Activated T-helper 17 cell treated with anti-CD3 and anti-CD28 coated beads, Interleukin-2, amount 50 U/mL, for 72 hours (primary cell): ENCODE measurements at regions not wholly inside any gene's neighbourhood (a gene's known extent, or its start where the extent isn't known, plus 50 kb on each side); places are given as distances from the start of the nearest gene placed in this dataset.

Source experiments
- ATAC-seq: fragments of 150-1000 bp; cut with Tn5 transposase; replicated peaks from 2 replicates; pipeline ENCODE4 v1.10.0; 2021; ENCODE audit warnings: mild to moderate bottlenecking, moderate library complexity
- H3K27ac Mint-ChIP-seq: one replicate; pipeline ENCODE4 v1.8.0; 2022; ENCODE audit warnings: mixed read lengths
- H3K27me3 Mint-ChIP-seq: one replicate; pipeline ENCODE4 v1.8.0; 2022; ENCODE audit warnings: mixed read lengths
- H3K36me3 Mint-ChIP-seq: one replicate; pipeline ENCODE4 v1.8.0; 2022; ENCODE audit warnings: low read depth, mild to moderate bottlenecking, mixed read lengths
- H3K4me1 Mint-ChIP-seq: one replicate; pipeline ENCODE4 v1.8.0; 2022; ENCODE audit warnings: mixed read lengths
- H3K4me3 Mint-ChIP-seq: one replicate; pipeline ENCODE4 v1.8.0; 2022; ENCODE audit warnings: mild to moderate bottlenecking, mixed read lengths
- H3K9me3 Mint-ChIP-seq: one replicate; pipeline ENCODE4 v1.8.0; 2022; ENCODE audit warnings: mixed read lengths

DNA sequence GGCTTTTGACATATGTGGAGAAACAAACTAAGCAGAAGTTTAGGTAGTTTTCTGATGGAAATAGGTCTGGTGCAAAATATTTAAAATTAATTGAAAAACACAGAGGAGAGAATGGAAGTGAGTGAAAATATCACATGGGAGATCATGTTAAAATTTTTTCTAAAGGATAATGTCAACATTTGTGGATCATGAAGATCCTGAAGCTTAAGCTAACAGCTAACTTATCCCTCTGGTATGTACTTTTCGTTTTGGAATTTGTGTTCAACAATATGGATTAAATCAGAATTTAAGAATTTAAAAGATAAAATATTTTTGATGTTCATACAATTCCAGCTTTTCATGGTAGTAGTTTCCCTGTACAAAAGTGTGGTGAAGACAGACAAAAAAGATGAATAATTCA is 572.8 kb upstream of the FAM241A start:
- Mint-ChIP-seq H3K27ac (no peak overlapping the region), H3K27me3 (no peaks in the 10 kb centered on the region), H3K36me3 (no peaks in the 10 kb centered on the region), H3K9me3 (no peaks in the 10 kb centered on the region), H3K4me1 (no peaks in the 10 kb centered on the region), H3K4me3 (no peak overlapping the region)
- ATAC-seq = no peak

DNA sequence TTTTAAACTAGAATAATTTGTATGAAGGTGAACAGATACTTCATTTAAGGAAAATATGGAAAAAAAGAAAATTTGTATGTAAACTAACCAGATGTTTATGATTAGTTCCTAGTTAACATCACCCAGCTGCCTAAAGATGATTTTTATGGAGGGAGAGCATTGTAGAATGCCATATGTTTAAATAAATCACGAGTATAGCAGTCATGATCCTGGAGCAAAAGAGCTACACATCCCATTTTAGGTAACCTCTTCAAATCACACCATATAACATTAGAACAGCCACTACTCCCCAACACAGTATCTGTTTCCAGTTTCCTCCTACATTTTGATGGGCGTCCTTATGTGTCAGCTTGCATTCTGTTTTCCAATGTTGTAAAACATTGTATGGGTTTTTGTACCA is 571.9 kb upstream of the FAM241A start:
- Mint-ChIP-seq H3K27ac (no peak overlapping the region), H3K27me3 (no peaks in the 10 kb centered on the region), H3K4me3 (no peak overlapping the region), H3K36me3 (no peaks in the 10 kb centered on the region), H3K4me1 (no peaks in the 10 kb centered on the region), H3K9me3 (no peaks in the 10 kb centered on the region)
- no peak for ATAC-seq

DNA sequence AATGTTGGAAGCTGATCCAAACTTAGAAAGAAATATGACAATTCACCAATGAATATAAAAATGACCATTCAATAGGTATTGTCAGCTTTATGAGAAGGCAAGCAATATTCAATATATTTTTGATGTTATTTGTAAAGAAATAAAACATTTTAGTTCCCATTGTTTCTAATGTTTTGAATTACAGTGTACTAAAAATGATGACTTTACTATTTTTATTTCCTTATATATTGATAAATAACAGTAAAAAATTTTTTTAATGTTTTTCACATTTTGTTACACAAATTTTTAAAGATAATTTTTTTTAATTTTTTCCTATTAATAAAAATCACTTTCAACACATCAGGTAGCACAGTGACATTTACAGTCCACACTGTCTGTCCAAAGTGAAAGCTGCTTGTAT is 565.5 kb upstream of the FAM241A start:
- no peaks in the 10 kb centered on the region for H3K36me3 Mint-ChIP-seq
- peaks cover 10% of the 10 kb centered on the region for H3K9me3 Mint-ChIP-seq
- H3K4me1 Mint-ChIP-seq = no peaks in the 10 kb centered on the region
- no peak for ATAC-seq
- H3K27ac Mint-ChIP-seq = no peak overlapping the region
- no peaks in the 10 kb centered on the region for H3K27me3 Mint-ChIP-seq
- no peak overlapping the region for H3K4me3 Mint-ChIP-seq

DNA sequence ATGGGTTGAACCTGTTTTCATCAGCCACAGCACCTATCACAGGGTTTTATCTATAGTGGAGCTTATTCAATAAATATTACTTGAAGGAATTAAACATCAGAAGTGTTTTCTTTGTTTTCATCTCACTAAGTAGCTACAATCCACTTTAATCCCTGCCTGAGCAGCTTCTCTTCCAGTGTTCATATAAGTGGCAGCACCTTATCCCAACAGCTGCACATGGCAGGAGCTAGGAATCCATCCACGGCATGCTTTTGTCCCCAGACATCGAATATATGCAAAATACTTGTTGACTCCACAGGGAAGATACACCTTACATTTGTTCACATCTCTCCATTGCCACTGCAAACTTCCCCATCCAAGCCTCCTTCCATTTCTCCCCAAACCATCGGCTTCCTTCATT is 549.8 kb upstream of the FAM241A start:
- H3K27me3 Mint-ChIP-seq = no peaks in the 10 kb centered on the region
- H3K4me1 Mint-ChIP-seq = no peaks in the 10 kb centered on the region
- H3K9me3 Mint-ChIP-seq = peaks cover 4% of the 10 kb centered on the region
- H3K4me3 Mint-ChIP-seq = no peak overlapping the region
- H3K27ac Mint-ChIP-seq = no peak overlapping the region
- no peaks in the 10 kb centered on the region for H3K36me3 Mint-ChIP-seq
- no peak for ATAC-seq

DNA sequence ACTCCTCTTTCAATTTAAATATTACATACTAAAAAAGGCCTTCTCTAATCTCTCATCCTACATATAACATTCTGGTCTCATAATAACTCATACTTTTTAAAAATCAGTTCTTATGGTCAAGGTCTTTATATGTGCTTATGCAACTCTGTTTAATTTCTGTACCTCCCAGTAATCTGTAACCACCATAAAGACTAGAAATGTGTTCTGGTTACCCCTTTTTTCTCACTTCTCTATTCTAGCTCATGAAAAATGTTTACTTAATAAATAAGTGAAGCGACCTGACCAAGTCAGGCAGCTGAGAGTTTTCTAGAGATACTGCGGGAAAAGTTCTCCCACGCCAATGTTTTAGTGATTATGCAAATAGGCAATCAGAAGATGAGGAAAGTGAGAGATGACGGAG is 548.8 kb upstream of the FAM241A start:
- peaks cover 4% of the 10 kb centered on the region for H3K9me3 Mint-ChIP-seq
- no peaks in the 10 kb centered on the region for H3K4me1 Mint-ChIP-seq
- no peak for ATAC-seq
- no peaks in the 10 kb centered on the region for H3K36me3 Mint-ChIP-seq
- no peak overlapping the region for H3K4me3 Mint-ChIP-seq
- no peak overlapping the region for H3K27ac Mint-ChIP-seq
- H3K27me3 Mint-ChIP-seq = no peaks in the 10 kb centered on the region

DNA sequence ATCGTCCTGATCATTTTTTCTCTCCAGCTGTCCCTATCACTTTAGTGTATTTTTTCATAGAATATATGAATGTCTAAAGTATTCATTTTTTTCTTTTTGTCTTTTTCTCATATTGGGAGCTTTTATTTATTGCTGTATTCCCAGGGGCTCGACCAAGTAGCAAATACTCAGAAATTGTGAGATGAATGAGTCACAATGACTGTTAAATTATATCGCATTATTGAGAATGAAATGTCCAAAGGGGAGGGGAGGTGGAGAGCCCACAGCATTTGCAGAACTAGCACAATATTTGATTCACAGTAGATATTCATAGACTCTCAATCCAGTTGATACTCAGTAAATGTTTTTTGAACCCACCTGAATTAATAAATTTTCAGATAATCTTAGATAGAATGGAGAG is 543.6 kb upstream of the FAM241A start:
- no peak overlapping the region for H3K4me3 Mint-ChIP-seq
- H3K27me3 Mint-ChIP-seq = no peaks in the 10 kb centered on the region
- H3K27ac Mint-ChIP-seq = no peak overlapping the region
- H3K9me3 Mint-ChIP-seq = peaks cover 10% of the 10 kb centered on the region
- no peaks in the 10 kb centered on the region for H3K4me1 Mint-ChIP-seq
- ATAC-seq = no peak
- H3K36me3 Mint-ChIP-seq = no peaks in the 10 kb centered on the region

DNA sequence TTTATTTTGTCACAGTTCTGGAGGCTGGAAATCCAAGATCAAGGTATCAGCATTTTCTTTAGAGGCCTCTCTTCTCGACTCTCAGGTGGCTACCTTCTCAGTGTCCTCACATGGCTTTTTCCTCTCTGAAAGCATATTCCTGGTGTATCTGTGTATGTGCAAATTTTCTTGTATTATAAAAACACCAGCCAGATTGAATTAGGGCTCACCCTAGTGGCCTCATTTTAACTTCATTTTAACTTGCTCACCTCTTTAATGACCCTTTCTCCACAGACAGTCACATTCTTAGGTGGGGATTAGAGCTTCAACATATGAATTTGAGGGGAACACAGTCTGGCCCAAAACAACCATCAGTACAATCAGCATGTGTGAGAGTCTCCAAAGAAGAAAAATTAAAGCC is 542.4 kb upstream of the FAM241A start:
- Mint-ChIP-seq H3K27me3 (no peaks in the 10 kb centered on the region), H3K4me1 (no peaks in the 10 kb centered on the region), H3K36me3 (no peaks in the 10 kb centered on the region), H3K4me3 (no peak overlapping the region), H3K9me3 (peaks cover 10% of the 10 kb centered on the region), H3K27ac (no peak overlapping the region)
- no peak for ATAC-seq

DNA sequence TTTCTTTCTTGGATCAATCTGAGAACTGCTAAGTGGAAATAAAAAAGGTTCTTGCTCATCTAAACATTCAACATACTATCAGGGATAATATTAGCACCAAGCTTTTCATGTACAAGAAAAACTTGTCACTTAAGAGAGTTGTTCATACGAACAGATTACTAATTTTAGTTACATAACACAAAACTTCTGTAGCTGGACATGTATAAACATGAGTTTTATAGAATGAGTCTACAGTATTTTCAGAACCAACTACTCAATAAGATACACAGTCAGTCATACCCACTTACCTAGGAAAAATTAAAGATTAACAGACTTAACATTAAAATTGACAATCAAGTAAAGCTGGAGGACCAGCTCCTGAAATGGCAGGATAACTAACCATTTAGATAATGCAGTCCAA is 540.1 kb upstream of the FAM241A start:
- H3K36me3 Mint-ChIP-seq = no peaks in the 10 kb centered on the region
- H3K27me3 Mint-ChIP-seq = no peaks in the 10 kb centered on the region
- no peak overlapping the region for H3K4me3 Mint-ChIP-seq
- H3K9me3 Mint-ChIP-seq = peaks cover 10% of the 10 kb centered on the region
- no peak overlapping the region for H3K27ac Mint-ChIP-seq
- no peak for ATAC-seq
- H3K4me1 Mint-ChIP-seq = no peaks in the 10 kb centered on the region

DNA sequence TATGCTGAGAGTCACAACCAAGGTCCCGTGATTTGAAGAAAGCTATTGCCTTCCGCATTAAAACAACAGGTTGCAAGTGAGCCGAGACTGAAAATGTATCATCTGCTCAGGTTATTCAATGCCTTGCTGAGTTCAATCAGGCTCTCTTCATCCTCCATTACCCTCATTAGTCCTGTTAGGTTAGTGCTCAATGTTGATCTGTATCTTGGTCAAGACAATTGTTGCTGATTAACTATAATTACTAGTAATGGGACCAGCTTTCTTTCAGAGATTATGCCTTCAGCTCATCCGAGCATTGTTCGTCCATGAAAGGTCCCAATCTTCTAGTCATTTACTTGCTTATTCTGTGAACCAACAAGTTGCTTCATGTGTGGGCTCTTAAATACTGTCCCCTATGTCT is 534.6 kb upstream of the FAM241A start:
- no peak overlapping the region for H3K27ac Mint-ChIP-seq
- no peaks in the 10 kb centered on the region for H3K36me3 Mint-ChIP-seq
- peaks cover 5% of the 10 kb centered on the region for H3K9me3 Mint-ChIP-seq
- no peak for ATAC-seq
- H3K27me3 Mint-ChIP-seq = no peaks in the 10 kb centered on the region
- no peak overlapping the region for H3K4me3 Mint-ChIP-seq
- H3K4me1 Mint-ChIP-seq = no peaks in the 10 kb centered on the region

DNA sequence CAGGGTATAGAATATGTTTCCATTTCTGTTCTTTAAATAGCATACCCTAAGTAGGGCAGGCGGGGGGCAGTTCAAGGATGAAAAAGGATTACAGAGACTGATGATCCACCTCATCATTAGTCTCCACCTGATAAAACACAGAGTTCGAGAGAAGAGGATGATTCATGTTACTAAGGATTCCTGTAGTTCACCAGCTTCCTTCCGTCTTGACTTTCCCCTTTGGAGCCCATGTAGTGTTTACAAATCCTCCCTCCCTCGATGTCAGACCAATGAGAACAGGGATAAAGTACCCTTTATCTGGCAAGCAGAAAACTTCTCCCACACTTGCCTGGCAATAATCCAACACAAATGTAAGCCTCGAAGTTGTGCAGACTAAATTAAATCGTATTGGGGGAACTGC is 526.3 kb upstream of the FAM241A start:
- no peak for ATAC-seq

DNA sequence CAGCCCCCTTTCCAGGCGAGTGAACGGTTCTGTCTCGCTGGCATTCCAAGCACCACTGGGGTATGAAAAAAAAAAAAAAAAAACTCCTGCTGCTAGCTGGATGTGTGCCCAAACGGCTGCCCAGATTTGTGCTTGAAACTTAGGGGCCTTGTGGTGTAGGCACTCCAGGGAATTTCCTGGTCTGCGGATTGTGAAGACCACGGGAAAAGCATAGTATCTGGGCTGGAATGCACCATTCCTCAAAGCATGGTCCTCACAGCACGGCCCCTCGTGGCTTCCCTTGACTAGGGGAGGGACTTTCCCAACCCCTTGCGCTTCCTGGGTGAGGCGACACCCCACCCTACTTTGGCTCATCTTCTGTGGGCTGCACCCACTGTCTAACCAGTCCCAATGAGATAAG is 516.8 kb upstream of the FAM241A start:
- no peaks in the 10 kb centered on the region for H3K36me3 Mint-ChIP-seq
- no peak overlapping the region for H3K4me3 Mint-ChIP-seq
- peaks cover 13% of the 10 kb centered on the region for H3K9me3 Mint-ChIP-seq
- no peak for ATAC-seq
- no peaks in the 10 kb centered on the region for H3K27me3 Mint-ChIP-seq
- H3K27ac Mint-ChIP-seq = no peak overlapping the region
- no peaks in the 10 kb centered on the region for H3K4me1 Mint-ChIP-seq

More for the DNA sequence above, 526.3 kb upstream of the FAM241A start:
- Mint-ChIP-seq H3K9me3 (peaks cover 2% of the 10 kb centered on the region), H3K27me3 (no peaks in the 10 kb centered on the region), H3K4me1 (no peaks in the 10 kb centered on the region), H3K27ac (no peak overlapping the region), H3K4me3 (no peak overlapping the region), H3K36me3 (no peaks in the 10 kb centered on the region)

DNA sequence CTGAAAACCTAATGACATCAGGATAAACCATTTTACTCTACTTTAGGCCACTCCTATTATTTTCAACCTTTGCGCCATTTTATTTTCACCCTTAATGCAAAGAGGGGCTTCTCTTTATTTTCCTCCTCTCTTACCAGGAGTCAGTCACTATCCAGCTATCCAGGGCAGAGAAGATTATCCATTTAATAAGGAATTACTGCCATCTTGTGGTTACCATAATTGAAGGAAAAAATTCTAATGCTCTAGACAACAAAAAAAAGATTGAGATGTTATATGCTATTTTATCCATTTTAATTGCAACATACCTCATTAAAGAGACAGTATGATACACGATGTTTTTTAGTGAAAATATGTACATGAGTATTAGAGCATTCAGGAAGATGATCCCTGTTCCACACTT is 514.5 kb upstream of the FAM241A start:
- peaks cover 6% of the 10 kb centered on the region for H3K9me3 Mint-ChIP-seq
- H3K4me1 Mint-ChIP-seq = no peaks in the 10 kb centered on the region

DNA sequence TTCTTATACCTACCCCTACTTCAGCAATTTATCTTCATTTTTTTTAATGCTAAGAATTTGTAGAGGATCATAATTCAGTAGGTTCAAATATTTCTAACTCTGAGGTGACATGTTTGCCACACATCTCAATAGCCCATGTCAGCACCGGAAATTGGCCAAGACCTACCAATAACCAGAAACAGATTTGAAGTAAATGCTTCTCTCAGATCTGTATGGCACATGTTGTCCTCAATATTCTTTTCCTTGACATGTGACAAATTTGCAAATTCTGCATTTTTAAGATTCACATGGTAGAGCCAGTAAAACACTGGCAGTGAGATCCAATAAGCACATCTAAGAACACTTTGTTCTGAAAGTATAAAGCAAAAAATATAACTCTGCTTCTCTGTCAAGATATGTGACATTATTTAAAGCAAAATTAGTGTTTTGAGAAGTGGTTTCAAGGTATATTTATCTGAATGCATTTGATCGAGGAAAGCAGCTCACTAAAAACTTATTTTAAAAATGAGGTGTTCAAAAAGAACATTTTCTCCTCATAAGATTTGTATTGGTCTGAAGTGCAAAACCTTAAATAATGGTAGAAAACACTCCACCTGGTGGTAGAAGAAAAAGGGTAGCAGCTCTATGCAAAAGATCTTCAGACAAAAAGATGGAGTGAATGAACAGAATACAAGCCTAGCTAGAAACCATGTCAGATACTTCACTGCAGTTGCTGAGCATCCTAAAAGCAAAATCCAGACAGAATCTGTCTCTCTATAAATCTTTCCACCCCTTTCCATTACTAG is 513.8 kb upstream of the FAM241A start:
- H3K4me1 Mint-ChIP-seq = no peaks in the 10 kb centered on the region
- ATAC-seq = no peak
- H3K27ac Mint-ChIP-seq = no peak overlapping the region
- no peaks in the 10 kb centered on the region for H3K9me3 Mint-ChIP-seq
- H3K4me3 Mint-ChIP-seq = no peak overlapping the region
- no peaks in the 10 kb centered on the region for H3K36me3 Mint-ChIP-seq
- H3K27me3 Mint-ChIP-seq = no peaks in the 10 kb centered on the region

More for the DNA sequence above, 514.5 kb upstream of the FAM241A start:
- no peak overlapping the region for H3K27ac Mint-ChIP-seq
- no peaks in the 10 kb centered on the region for H3K27me3 Mint-ChIP-seq
- no peak for ATAC-seq
- no peaks in the 10 kb centered on the region for H3K36me3 Mint-ChIP-seq
- no peak overlapping the region for H3K4me3 Mint-ChIP-seq

DNA sequence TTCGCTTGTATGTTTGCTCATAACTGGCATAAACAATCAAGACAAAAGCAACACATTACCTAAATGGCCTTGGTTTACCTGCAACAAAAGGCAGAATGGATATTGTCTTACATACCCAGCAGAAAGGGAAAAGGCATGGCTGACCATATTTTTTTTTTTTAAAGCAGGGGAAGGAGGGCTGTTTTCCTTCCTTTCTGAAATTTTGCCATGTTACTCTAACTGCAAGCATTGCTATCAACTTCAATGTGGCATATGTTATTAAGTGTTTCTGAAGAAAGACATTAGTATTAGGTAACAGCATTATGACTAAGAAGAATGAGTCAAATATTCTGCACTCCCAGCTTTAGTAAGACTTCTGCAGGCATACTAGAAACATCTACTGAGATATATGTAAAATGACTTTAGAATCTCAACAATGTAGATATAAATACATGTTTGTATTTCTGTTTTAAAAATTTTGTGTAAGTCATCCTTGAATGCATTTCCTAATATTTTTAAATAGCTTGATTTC is 512.6 kb upstream of the FAM241A start:
- no peaks in the 10 kb centered on the region for H3K27me3 Mint-ChIP-seq
- no peak overlapping the region for H3K4me3 Mint-ChIP-seq
- ATAC-seq = no peak
- no peak overlapping the region for H3K27ac Mint-ChIP-seq
- H3K4me1 Mint-ChIP-seq = no peaks in the 10 kb centered on the region
- no peaks in the 10 kb centered on the region for H3K36me3 Mint-ChIP-seq
- H3K9me3 Mint-ChIP-seq = no peaks in the 10 kb centered on the region

DNA sequence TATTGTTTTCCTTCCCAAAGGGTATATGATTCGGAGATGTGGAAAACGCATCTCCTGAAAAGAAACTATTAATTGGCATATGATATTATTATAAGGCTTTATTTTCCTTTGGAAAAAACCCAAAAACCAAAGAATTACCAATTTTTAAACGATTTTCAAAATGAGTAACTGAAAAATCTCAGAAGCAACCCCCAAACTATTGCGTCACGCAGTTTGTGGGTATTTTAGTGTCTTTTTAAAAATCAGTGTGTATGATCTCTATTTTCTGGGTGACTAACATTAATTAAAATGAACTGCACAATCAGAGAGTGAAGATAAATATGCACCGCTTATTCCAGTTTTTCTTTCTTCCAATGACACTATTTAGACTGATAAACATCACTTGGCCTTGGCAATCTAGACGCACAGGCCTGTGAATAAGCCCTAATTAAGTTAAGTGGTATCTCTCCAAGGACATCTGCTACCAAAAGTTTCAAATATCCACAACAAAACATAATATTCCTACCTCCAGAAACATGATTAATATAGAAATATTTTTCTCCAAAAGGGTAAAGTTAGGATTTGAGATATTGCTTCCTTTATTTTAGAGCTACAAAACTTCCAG is 511.5 kb upstream of the FAM241A start:
- Mint-ChIP-seq H3K4me3 (no peak overlapping the region), H3K27me3 (no peaks in the 10 kb centered on the region), H3K4me1 (no peaks in the 10 kb centered on the region), H3K36me3 (no peaks in the 10 kb centered on the region), H3K9me3 (no peaks in the 10 kb centered on the region), H3K27ac (no peak overlapping the region)
- ATAC-seq = no peak
